Fibroblast of pulmonary artery (primary cell): ENCODE measurements at regions not wholly inside any gene's neighbourhood (a gene's known extent, or its start where the extent isn't known, plus 50 kb on each side); places are given as distances from the start of the nearest gene placed in this dataset.

Experiments used
- DNase-seq: peaks from one replicate; pipeline ENCODE4 v3.0.0-alpha.2; 2010; ENCODE audit warnings: low read depth
- H3K4me3 ChIP-seq: replicated peaks from 2 replicates; pipeline ENCODE4 v1.5.1; 2011; ENCODE audit warnings: low read depth, mild to moderate bottlenecking, control low read depth, low read length, moderate library complexity
- TF ChIP-seq, protein P1 (sequence below): IDR thresholded peaks from 2 replicates; pipeline ENCODE4 v1.5.1; 2011; ENCODE audit warnings: mild to moderate bottlenecking, control low read depth, low read length, inconsistent platforms; ENCODE audit errors: missing control alignments

DNA sequence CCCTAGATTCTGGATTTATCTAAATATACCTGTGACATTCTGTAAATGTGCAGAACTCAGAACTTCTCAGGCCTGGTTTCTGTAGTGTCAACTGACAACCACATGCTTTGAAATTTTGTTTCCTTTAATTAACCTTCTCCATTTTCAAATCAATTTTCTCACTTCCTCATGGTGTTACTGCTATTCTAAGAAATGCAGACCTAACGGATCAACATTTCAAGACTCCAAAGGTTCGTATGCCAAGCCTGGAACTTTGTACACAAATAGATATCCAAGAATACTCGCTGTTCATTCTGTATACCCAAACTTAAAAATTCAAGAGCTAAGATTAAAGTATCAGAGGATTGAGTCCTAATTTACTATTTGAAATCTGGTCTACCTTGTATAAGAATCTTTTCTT, 88.1 kb downstream of the SLC24A2 start:
- TF ChIP-seq, protein P1, sequence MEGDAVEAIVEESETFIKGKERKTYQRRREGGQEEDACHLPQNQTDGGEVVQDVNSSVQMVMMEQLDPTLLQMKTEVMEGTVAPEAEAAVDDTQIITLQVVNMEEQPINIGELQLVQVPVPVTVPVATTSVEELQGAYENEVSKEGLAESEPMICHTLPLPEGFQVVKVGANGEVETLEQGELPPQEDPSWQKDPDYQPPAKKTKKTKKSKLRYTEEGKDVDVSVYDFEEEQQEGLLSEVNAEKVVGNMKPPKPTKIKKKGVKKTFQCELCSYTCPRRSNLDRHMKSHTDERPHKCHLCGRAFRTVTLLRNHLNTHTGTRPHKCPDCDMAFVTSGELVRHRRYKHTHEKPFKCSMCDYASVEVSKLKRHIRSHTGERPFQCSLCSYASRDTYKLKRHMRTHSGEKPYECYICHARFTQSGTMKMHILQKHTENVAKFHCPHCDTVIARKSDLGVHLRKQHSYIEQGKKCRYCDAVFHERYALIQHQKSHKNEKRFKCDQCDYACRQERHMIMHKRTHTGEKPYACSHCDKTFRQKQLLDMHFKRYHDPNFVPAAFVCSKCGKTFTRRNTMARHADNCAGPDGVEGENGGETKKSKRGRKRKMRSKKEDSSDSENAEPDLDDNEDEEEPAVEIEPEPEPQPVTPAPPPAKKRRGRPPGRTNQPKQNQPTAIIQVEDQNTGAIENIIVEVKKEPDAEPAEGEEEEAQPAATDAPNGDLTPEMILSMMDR: no peak
- H3K4me3 ChIP-seq: no peak overlapping the region
- DNase-seq: no peak

DNA sequence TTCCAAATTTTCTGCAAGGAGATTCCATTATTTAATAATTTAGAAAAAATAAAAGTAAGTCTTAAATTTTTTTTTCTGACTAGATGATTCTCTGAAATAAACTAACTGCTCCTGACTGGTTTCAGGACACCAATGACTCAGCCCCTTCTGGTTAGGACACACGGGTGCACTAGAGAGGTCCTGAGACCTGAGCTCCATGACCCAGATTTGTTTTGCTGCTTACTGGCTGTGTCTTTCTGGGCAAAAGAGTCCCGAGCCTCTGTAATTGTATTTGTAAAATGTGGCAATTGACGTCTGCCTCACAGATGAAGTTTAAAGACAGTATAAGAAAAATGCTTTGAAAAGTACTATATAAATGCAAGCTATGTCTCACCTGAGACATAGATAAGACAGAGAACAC, 89.1 kb downstream of the SLC24A2 start:
- no peak overlapping the region for H3K4me3 ChIP-seq
- no peak for DNase-seq
- TF ChIP-seq, protein P1: no peak

DNA sequence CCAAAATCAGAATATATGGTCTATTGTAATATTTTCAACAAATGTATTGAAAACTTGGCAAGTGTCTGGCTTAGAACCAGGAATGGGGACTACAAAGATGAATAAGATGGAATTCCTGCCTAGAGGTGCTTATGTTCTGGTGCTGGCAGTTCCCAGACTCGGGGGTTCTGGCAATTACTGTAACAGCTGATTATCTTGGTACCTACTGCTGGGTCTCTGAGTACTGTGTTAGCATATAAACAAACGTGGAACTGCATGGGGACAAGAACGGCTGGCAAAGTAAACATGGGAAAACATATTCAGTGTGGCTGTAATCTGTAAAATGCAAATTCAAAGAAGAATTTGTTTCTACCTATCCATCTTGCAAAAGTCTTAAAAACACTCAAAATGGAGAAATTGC, 89.9 kb downstream of the SLC24A2 start:
- TF ChIP-seq, protein P1: no peak
- no peak overlapping the region for H3K4me3 ChIP-seq
- DNase-seq: no peak

DNA sequence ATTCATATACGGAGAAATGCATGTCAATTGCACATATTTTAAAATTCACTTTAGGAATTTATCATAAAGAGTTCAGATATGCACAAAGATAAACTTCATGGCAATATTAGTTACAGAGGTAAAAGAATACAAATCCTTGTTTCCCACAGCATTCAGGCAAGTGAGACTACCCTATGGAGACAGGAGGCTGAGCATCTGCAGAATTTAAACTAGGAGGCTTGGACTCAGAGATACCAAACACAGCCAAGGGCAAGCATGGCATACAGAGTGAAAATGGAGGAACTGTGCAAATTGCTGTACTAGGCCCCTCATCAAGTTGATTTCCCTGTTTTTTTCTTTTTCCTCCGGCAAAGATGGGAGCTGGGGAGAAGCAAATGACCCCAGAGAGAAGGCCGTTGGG, 94.2 kb downstream of the SLC24A2 start:
- DNase-seq: no peak
- H3K4me3 ChIP-seq: no peak overlapping the region
- TF ChIP-seq, protein P1: no peak

DNA sequence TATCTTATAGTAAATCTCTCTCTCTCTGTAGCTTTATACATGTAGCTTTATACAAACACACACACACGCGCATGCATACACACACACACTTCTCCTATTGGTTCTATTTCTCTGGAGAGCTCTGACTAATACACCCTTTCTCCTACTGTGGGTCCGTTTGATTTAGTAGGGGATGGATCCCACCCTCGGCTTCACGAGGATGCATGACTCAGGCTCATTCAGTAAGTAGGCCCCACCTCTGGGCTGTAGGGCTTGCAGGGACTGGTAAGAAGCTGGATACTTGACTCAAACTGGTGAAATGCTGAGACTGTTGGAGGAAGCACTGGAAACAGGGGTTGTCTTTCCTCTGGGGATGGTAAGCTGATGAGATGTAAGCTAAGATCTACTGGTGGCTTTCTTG, 98.7 kb downstream of the SLC24A2 start:
- DNase-seq: no peak
- TF ChIP-seq, protein P1: no peak
- H3K4me3 ChIP-seq: no peak overlapping the region

DNA sequence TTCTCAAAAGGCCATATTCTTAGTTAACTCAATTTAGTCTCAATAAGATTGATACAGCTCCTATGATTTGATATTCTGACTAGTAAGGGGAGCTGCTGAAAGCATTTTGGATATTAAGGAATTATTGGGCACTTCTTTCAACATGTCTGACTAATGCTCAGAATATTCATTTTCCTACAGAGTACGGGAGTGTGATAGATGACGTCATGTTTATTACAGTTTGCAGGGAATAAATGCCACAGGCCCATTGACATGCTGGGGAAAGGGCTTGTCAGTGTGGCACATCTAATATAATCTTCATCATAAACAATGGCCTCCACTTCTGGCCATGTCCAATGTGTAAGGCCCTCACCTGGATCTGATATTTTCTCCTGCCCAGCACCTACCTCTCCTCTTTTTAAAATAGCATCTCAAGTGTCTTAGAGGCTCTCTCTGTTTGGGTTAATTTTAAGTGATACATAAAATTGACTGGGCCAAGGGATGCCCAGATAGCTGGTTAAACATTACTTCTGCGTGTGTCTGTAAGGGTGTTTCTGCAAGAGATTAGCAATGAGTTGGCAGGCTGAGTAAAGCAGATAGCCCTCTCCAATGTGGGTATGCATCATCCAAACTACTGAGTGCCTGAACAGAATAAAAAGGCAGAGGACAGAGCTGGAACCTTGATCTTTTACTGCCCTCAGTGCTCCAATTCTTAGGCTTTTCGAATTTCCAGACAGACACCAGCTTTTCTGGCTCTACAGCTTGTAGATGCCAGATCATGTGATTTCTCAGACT, 99.3 kb downstream of the SLC24A2 start:
- H3K4me3 ChIP-seq: no peak overlapping the region
- peak; percentile 6 for DNase-seq
- TF ChIP-seq, protein P1: no peak

DNA sequence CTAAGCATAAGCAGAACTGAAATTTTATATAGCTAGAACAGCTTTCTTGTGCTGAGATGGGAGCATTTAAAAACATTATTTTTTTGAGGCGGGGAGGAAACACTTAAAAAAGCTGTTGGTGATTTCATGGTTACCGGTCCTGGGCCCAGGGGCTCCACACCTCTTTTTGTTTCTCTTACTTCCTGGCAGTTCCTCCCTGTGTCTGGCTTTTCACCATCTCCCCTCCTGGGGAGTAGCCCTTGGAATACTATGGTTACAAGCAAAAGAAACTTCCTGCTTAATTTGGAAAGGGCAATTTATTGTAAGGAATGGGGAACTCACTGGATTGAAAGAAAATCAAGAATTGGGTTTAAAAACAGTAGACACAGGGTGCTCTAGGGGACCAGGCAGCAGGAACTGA, 105.1 kb downstream of the SLC24A2 start:
- TF ChIP-seq, protein P1: no peak
- no peak for DNase-seq
- no peak overlapping the region for H3K4me3 ChIP-seq
